ENCODE measurements at regions not wholly inside any gene's neighbourhood (a gene's known extent, or its start where the extent isn't known, plus 50 kb on each side); places are given as distances from the start of the nearest gene placed in this dataset.

DNA sequence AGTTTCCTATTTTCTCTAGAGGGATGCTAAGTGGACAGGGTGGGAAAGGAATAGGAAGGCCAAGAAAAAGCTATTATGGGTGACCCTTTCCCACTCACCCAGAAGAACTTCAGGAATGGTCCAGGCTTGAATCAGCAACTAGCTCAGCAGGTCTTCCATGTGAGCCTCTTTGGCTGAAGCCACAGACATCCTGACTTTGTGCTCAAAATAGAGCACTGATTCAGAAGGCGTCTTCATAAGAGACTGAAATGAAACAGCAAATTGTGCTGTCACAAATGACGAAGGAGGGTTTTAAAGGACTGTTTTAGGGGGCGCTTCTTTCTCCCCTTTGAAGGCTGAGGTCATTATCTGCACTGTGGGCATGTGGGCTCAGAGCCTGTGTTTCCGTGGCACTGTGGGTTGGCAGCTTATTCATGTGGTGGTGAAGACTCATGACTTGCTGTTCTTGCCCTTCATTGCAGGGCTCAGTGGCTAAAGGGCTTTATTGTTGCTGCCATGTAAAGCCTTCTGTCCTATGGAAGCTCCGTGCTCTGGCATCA lies 65.8 kb upstream of the NFIL3 start:
- no peak for DNase-seq
- H3K27me3 ChIP-seq = no peaks in the 10 kb centered on the region
- no peak overlapping the region for H3K4me3 ChIP-seq
- no peak overlapping the region for H3K27ac ChIP-seq
- intact Hi-C loops (cut with DNase I; ENCODE audit: low total_unique reads) = no loop called here
- no peaks in the 10 kb centered on the region for H3K9me3 ChIP-seq
- no peak for TF ChIP-seq CTCF (IDR thresholded peaks at IDR 0.05)
- no peak for TF ChIP-seq POLR2A (IDR thresholded peaks at IDR 0.05)
- no peaks in the 10 kb centered on the region for H3K36me3 ChIP-seq (ENCODE audit: low read depth, missing control alignments)
- 68 to 86% methylated on average over 5 of the region's 5 CpGs for WGBS, 2 donors
- H3K4me1 ChIP-seq = no peaks in the 10 kb centered on the region

DNA sequence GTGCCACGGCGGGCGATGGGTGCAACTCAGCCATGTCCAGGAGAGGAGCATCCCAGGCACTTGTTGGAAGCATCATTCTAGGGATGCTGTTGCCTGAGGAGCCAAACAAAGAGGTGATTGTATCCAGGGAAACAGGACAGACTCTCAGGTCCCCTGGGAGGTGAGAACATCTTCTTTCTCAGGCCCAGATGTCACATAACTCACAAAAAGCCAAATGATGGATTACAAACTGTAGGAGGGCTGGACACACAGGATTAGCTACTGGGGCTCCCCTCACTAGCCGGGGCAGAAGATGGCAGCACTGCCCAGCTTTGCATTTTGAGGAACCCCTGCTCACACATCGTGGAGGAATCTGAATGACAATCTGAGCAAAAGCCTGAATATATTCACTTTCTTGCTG lies 64.7 kb upstream of the NFIL3 start:
- no peak for DNase-seq
- no peak overlapping the region for H3K27ac ChIP-seq
- H3K9me3 ChIP-seq = no peaks in the 10 kb centered on the region
- H3K36me3 ChIP-seq (ENCODE audit: low read depth, missing control alignments) = no peaks in the 10 kb centered on the region
- H3K27me3 ChIP-seq = no peaks in the 10 kb centered on the region
- no peak overlapping the region for H3K4me3 ChIP-seq
- H3K4me1 ChIP-seq = no peaks in the 10 kb centered on the region
- TF ChIP-seq POLR2A (IDR thresholded peaks at IDR 0.05) (no peak), CTCF (IDR thresholded peaks at IDR 0.05) (no peak)
- WGBS, 2 donors = 69 to 82% methylated on average over 5 of the region's 5 CpGs
- intact Hi-C loops (cut with DNase I; ENCODE audit: low total_unique reads) = no loop called here

GRCh38 chr9:91486699-91487497 lies 63.3 kb upstream of the NFIL3 start:
- intact Hi-C loops (cut with DNase I; ENCODE audit: low total_unique reads) = no loop called here
- Histone ChIP-seq H3K4me1 (no peaks in the 10 kb centered on the region), H3K27ac (no peak overlapping the region), H3K9me3 (no peaks in the 10 kb centered on the region), H3K36me3 (ENCODE audit: low read depth, missing control alignments) (no peaks in the 10 kb centered on the region), H3K4me3 (no peak overlapping the region), H3K27me3 (no peaks in the 10 kb centered on the region)
- TF ChIP-seq CTCF (IDR thresholded peaks at IDR 0.05) (no peak), POLR2A (IDR thresholded peaks at IDR 0.05) (no peak)
- DNase-seq = peak; percentile 57
- 61 to 65% methylated on average over 6 of the region's 6 CpGs for WGBS, 2 donors

DNA sequence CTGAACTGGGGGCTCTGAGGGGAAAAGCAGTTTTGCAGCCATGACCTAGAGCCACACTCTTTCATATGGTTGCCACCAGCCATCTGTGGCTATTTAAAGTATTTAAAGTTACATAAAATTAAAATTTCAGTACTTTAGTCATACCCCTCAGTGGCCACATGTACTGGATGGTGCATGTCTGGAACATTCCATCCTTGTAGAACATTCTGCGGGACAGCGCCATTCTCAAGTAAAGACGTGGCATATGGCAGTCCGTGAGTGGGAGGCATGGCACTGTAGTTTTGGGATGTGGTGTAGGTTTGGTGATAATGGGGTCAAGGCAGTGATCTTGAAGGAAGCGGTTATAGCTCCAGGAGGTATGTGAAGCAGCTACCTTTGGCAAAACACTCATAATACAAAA lies 61.4 kb upstream of the NFIL3 start:
- Histone ChIP-seq H3K4me3 (no peak overlapping the region), H3K27ac (no peak overlapping the region), H3K9me3 (no peaks in the 10 kb centered on the region), H3K27me3 (no peaks in the 10 kb centered on the region), H3K4me1 (no peaks in the 10 kb centered on the region), H3K36me3 (ENCODE audit: low read depth, missing control alignments) (no peaks in the 10 kb centered on the region)
- 92 to 95% methylated on average over 5 of the region's 5 CpGs for WGBS, 2 donors
- intact Hi-C loops (cut with DNase I; ENCODE audit: low total_unique reads) = no loop called here
- no peak for DNase-seq
- TF ChIP-seq CTCF (IDR thresholded peaks at IDR 0.05) = no peak
- TF ChIP-seq POLR2A (IDR thresholded peaks at IDR 0.05) = no peak

GRCh38 chr9:91483835-91484234 lies 60.2 kb upstream of the NFIL3 start:
- no peaks in the 10 kb centered on the region for H3K27me3 ChIP-seq
- no peak for DNase-seq
- no peaks in the 10 kb centered on the region for H3K9me3 ChIP-seq
- TF ChIP-seq POLR2A (IDR thresholded peaks at IDR 0.05) (no peak), CTCF (IDR thresholded peaks at IDR 0.05) (no peak)
- H3K4me3 ChIP-seq = no peak overlapping the region
- H3K4me1 ChIP-seq = no peaks in the 10 kb centered on the region
- WGBS, 2 donors = 87 to 92% methylated on average over 8 of the region's 8 CpGs
- H3K36me3 ChIP-seq (ENCODE audit: low read depth, missing control alignments) = no peaks in the 10 kb centered on the region
- H3K27ac ChIP-seq = no peak overlapping the region
- intact Hi-C loops (cut with DNase I; ENCODE audit: low total_unique reads) = no loop called here

Measured in testis (tissue), 2 donors.